ENCODE measurements at regions not wholly inside any gene's neighbourhood (a gene's known extent, or its start where the extent isn't known, plus 50 kb on each side); places are given as distances from the start of the nearest gene placed in this dataset.

DNA sequence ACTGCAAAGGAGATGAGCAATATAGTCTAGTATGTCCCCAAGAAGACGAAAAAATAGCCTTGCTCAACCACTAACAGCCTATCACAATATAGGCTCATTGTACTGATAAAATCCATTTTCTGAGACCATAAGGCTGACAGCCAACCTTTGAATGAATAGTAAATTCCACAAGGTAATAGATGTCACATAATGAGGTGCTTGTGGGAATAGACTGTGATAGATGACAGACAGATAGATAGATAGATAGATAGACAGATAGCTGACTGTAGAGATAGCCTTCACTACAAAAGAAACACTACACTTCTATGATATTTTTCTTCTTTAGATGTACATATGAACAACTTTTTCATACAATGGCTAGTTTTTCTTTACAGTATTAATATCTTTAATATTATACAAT is 760.3 kb upstream of the NRSN1 start:
- no peak for DNase-seq
- Histone ChIP-seq H3K36me3 (no peaks in the 10 kb centered on the region), H3K27ac (no peak overlapping the region), H3K4me3 (no peak overlapping the region), H3K9me3 (peaks cover 0 to 8% (median 3%) of the 10 kb centered on the region in 4 donors), H3K27me3 (no peaks in the 10 kb centered on the region), H3K4me1 (no peaks in the 10 kb centered on the region)
- intact Hi-C loops (cut with DNase I; ENCODE audit: low total_unique reads) = no loop called here
- 64 to 90% (median 71%) methylated on average over 1 of the region's 1 CpG for WGBS, 5 donors
- no peak for TF ChIP-seq POLR2AphosphoS5 (IDR thresholded peaks at IDR 0.05)
- no peak for TF ChIP-seq POLR2A (IDR thresholded peaks at IDR 0.05)

DNA sequence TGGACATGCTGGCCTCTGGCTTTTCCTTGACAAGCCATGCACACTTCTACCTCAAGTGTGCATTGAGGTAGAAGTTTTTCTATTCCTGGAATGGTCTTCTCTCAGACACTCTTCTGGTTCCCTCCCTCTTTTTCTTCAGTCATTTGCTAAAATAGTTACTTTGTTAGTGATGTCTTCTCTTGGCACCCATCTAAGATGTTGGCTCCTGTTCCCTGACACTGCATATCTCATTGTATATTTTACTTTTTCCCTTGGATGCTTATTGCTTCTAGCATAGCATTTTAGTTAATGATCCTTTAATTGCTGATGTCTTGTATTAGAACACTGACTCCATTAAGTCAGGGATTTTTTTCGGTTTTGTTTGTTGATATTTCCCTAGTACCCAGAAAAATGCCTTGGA is 758.7 kb upstream of the NRSN1 start:
- WGBS, 5 donors = 74 to 81% (median 76%) methylated on average over 1 of the region's 1 CpG
- Histone ChIP-seq H3K36me3 (no peaks in the 10 kb centered on the region), H3K4me3 (no peak overlapping the region), H3K4me1 (no peaks in the 10 kb centered on the region), H3K27me3 (no peaks in the 10 kb centered on the region), H3K27ac (no peak overlapping the region), H3K9me3 (peaks cover 0 to 8% (median 3%) of the 10 kb centered on the region in 4 donors)
- intact Hi-C loops (cut with DNase I; ENCODE audit: low total_unique reads) = no loop called here
- DNase-seq = no peak
- TF ChIP-seq POLR2A (IDR thresholded peaks at IDR 0.05) = no peak

DNA sequence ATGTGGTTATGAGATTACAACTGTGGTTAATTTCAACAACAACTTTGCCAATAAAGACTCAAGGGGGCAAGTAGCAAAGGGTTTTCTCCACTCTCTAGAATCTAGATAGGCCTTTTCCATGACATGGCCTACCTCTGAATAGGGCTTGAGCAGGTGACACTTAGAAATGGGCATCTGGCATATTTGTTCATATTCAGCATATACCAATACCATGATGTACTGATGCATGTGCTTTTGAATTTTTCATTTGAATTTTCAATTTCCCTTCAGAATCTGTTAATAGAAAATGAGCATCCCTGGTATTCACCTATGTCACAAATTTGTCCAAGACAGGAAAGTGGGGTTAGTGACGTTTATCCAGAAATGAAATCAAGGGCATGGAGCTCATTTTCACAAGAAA is 757.5 kb upstream of the NRSN1 start:
- no peak overlapping the region for H3K4me3 ChIP-seq
- whole genome bisulfite sequencing, 5 donors = 82 to 96% (median 92%) methylated on average over 1 of the region's 1 CpG
- H3K9me3 ChIP-seq = peaks cover 0 to 8% (median 3%) of the 10 kb centered on the region in 4 donors
- H3K4me1 ChIP-seq = no peaks in the 10 kb centered on the region
- no peak for DNase-seq
- intact Hi-C loops (cut with DNase I; ENCODE audit: low total_unique reads) = no loop called here
- H3K27ac ChIP-seq = no peak overlapping the region
- no peak for TF ChIP-seq EP300 (IDR thresholded peaks at IDR 0.05)
- TF ChIP-seq, protein P1, sequence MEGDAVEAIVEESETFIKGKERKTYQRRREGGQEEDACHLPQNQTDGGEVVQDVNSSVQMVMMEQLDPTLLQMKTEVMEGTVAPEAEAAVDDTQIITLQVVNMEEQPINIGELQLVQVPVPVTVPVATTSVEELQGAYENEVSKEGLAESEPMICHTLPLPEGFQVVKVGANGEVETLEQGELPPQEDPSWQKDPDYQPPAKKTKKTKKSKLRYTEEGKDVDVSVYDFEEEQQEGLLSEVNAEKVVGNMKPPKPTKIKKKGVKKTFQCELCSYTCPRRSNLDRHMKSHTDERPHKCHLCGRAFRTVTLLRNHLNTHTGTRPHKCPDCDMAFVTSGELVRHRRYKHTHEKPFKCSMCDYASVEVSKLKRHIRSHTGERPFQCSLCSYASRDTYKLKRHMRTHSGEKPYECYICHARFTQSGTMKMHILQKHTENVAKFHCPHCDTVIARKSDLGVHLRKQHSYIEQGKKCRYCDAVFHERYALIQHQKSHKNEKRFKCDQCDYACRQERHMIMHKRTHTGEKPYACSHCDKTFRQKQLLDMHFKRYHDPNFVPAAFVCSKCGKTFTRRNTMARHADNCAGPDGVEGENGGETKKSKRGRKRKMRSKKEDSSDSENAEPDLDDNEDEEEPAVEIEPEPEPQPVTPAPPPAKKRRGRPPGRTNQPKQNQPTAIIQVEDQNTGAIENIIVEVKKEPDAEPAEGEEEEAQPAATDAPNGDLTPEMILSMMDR (IDR thresholded peaks at IDR 0.05) = no peak
- no peak for TF ChIP-seq POLR2A (IDR thresholded peaks at IDR 0.05)
- TF ChIP-seq POLR2AphosphoS5 (IDR thresholded peaks at IDR 0.05) = no peak
- H3K27me3 ChIP-seq = no peaks in the 10 kb centered on the region
- no peaks in the 10 kb centered on the region for H3K36me3 ChIP-seq

DNA sequence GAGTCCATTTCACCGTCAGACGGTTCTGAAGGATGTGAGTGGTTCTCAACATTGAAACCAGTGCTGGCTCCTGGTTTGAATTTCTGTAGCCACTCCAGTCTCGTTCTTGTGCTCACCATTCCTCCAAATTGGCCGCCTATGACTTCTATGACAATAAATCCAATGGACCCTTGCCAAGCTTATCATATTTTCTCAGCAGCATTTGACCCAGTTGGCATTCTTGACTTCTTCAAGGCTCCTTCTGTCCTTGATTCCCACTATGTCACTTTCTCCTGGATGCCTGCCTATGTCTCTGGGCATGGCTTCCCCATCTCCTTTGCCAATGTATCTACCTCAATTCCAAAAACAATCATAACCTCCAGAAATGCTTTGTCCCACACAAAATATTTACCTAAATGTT is 756.0 kb upstream of the NRSN1 start:
- Histone ChIP-seq H3K27me3 (no peaks in the 10 kb centered on the region), H3K4me1 (no peaks in the 10 kb centered on the region), H3K27ac (no peak overlapping the region), H3K4me3 (no peak overlapping the region), H3K36me3 (no peaks in the 10 kb centered on the region), H3K9me3 (peaks cover 0 to 1% (median under 1%) of the 10 kb centered on the region in 4 donors)
- intact Hi-C loops (cut with DNase I; ENCODE audit: low total_unique reads) = no loop called here
- TF ChIP-seq POLR2AphosphoS5 (IDR thresholded peaks at IDR 0.05) (no peak), EP300 (IDR thresholded peaks at IDR 0.05) (no peak), POLR2A (IDR thresholded peaks at IDR 0.05) (no peak)
- TF ChIP-seq, protein P1 (IDR thresholded peaks at IDR 0.05) = no peak
- 78 to 92% (median 91%) methylated on average over 4 of the region's 4 CpGs for WGBS, 5 donors
- no peak for DNase-seq

DNA sequence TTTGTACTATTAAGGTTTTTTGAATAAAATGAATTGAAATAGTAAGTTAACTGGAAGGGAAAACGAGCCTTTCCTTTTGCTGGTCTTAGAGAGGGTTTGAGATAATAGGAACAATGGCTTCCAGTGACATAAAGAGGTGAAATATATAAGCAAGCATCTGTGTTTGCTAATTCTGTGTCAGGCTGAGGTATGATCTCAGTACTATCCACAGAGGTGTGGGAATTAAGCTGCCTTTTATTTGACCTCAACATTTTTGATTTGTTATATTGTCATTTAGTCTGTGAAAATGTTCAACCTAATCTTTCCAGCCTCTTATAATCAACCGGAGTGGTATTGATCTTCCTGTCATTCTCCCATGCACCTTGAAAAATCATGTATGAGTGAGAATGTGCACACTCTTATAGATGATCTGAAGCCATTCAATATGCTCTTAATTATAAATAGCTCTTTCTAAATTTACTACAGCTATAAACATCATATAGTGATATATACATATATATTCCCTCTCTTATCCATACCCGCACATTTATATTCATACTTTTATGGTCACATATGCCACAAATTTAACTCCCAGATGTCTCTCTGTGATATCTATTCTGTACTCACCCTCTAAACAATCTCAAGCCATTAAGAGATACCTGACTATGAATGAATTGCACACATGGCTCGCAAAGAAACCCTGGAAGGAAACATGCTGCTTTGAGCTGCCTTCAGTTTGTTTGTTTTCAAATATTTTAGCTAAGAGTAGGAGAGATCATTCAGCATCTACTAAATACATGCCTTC is 754.7 kb upstream of the NRSN1 start:
- Histone ChIP-seq H3K9me3 (no peaks in the 10 kb centered on the region), H3K27ac (no peak overlapping the region), H3K4me3 (no peak overlapping the region), H3K4me1 (no peaks in the 10 kb centered on the region), H3K27me3 (no peaks in the 10 kb centered on the region), H3K36me3 (no peaks in the 10 kb centered on the region)
- WGBS, 5 donors = 44 to 52% (median 46%) methylated on average over 4 of the region's 4 CpGs
- DNase-seq = no peak
- intact Hi-C loops (cut with DNase I; ENCODE audit: low total_unique reads) = no loop called here
- TF ChIP-seq POLR2AphosphoS5 (IDR thresholded peaks at IDR 0.05) (no peak), EP300 (IDR thresholded peaks at IDR 0.05) (no peak), POLR2A (IDR thresholded peaks at IDR 0.05) (no peak)
- TF ChIP-seq, protein P1 (IDR thresholded peaks at IDR 0.05) = no peak

Measured in stomach (tissue), 8 donors.